GM20000 (cell line): ENCODE measurements at regions not wholly inside any gene's neighbourhood (a gene's known extent, or its start where the extent isn't known, plus 50 kb on each side); places are given as distances from the start of the nearest gene placed in this dataset.

Source experiments
- DNase-seq: peaks from one replicate; pipeline ENCODE4 v3.0.0; 2012; ENCODE audit warnings: low spot score
- CTCF ChIP-seq: IDR thresholded peaks from 2 replicates; pipeline ENCODE4 v1.5.1; 2012; ENCODE audit warnings: mild to moderate bottlenecking, control low read depth; ENCODE audit errors: extremely low read depth, missing control alignments

GRCh38 chr5:159620853-159621540 lies 290.7 kb upstream of the IL12B start:
- DNase-seq: no peak
- TF ChIP-seq CTCF: no peak

GRCh38 chr5:159628703-159629102 lies 287.6 kb upstream of the ADRA1B start:
- no peak for TF ChIP-seq CTCF
- no peak for DNase-seq

- no peak for TF ChIP-seq CTCF
- no peak for DNase-seq
These were observed 287.1 kb upstream of the ADRA1B start for GRCh38 chr5:159629158-159629557.

GRCh38 chr5:159630545-159630944 lies 285.7 kb upstream of the ADRA1B start:
- no peak for DNase-seq
- no peak for TF ChIP-seq CTCF

- no peak for TF ChIP-seq CTCF
- no peak for DNase-seq
These were observed 285.3 kb upstream of the ADRA1B start for GRCh38 chr5:159631001-159631400.

GRCh38 chr5:159632866-159633265 lies 283.4 kb upstream of the ADRA1B start:
- TF ChIP-seq CTCF: no peak
- DNase-seq: no peak

GRCh38 chr5:159638481-159638880 lies 277.8 kb upstream of the ADRA1B start:
- no peak for DNase-seq
- no peak for TF ChIP-seq CTCF
